Hepatocyte (in vitro differentiated cells): ENCODE measurements at regions not wholly inside any gene's neighbourhood (a gene's known extent, or its start where the extent isn't known, plus 50 kb on each side); places are given as distances from the start of the nearest gene placed in this dataset.

Source experiments
- DNase-seq: peaks from one replicate; pipeline ENCODE4 v3.0.0-alpha.2; 2016; ENCODE audit warnings: low spot score
- H2AFZ ChIP-seq: fragments of 200-600 bp; sonication (generic); 2 replicates; pipeline ENCODE4 v1.6.0; 2016; ENCODE audit warnings: antibody characterized with exemption, mild to moderate bottlenecking
- H3K27ac ChIP-seq: fragments of 200-600 bp; sonication (generic); 2 replicates; pipeline ENCODE4 v1.5.1; 2016; ENCODE audit warnings: mild to moderate bottlenecking
- H3K27me3 ChIP-seq: fragments of 200-600 bp; sonication (generic); 2 replicates; pipeline ENCODE4 v1.6.1; 2016
- H3K36me3 ChIP-seq: fragments of 200-600 bp; sonication (generic); replicated peaks from 2 replicates; pipeline ENCODE4 v1.5.1; 2016; ENCODE audit warnings: low read depth; ENCODE audit not compliant: insufficient read depth
- H3K4me1 ChIP-seq: fragments of 200-600 bp; sonication (generic); 2 replicates; pipeline ENCODE4 v1.5.1; 2016; ENCODE audit warnings: mild to moderate bottlenecking, moderate library complexity; ENCODE audit not compliant: insufficient read depth
- H3K4me2 ChIP-seq: fragments of 200-600 bp; sonication (generic); 2 replicates; pipeline ENCODE4 v1.6.0; 2016
- H3K4me3 ChIP-seq: fragments of 200-600 bp; sonication (generic); 2 replicates; pipeline ENCODE4 v1.5.1; 2016; ENCODE audit warnings: mild to moderate bottlenecking
- H3K79me2 ChIP-seq: fragments of 200-600 bp; sonication (generic); 2 replicates; pipeline ENCODE4 v1.6.0; 2017; ENCODE audit warnings: mild to moderate bottlenecking
- H3K9me2 ChIP-seq: fragments of 200-600 bp; sonication (generic); replicated peaks from 2 replicates; pipeline ENCODE4 v1.6.0; 2017; ENCODE audit warnings: mild to moderate bottlenecking; ENCODE audit not compliant: insufficient read depth
- H3K9me3 ChIP-seq: fragments of 200-600 bp; sonication (generic); 2 replicates; pipeline ENCODE4 v1.5.1; 2016; ENCODE audit warnings: low read depth, mild to moderate bottlenecking
- H4K20me1 ChIP-seq: fragments of 200-600 bp; sonication (generic); 2 replicates; pipeline ENCODE4 v1.6.0; 2016; ENCODE audit warnings: mild to moderate bottlenecking; ENCODE audit not compliant: insufficient read depth, poor library complexity, severe bottlenecking
- EZH2 ChIP-seq: fragments of 200-600 bp; sonication (generic); IDR thresholded peaks from 2 replicates; pipeline ENCODE4 v1.6.1; 2016; ENCODE audit warnings: antibody characterized with exemption, mild to moderate bottlenecking, borderline replicate concordance
- EZH2phosphoT487 ChIP-seq: fragments of 200-600 bp; sonication (generic); IDR thresholded peaks from one replicate; pipeline ENCODE4 v1.6.1; 2018; ENCODE audit warnings: antibody characterized with exemption, mild to moderate bottlenecking, low read depth, moderate library complexity; ENCODE audit not compliant: unreplicated experiment, severe bottlenecking
- WGBS: methylation state at CpG from one replicate; pipeline ENCODE4 v1.1.6; 2016; ENCODE audit warnings: low lambda C conversion rate; ENCODE audit errors: missing lambda C conversion rate; 5-methylcytosine and 5-hydroxymethylcytosine counted together
- TF ChIP-seq, protein P1 (sequence below): fragments of 200-600 bp; sonication (generic); IDR thresholded peaks from 2 replicates; pipeline ENCODE4 v1.5.1; 2016; ENCODE audit warnings: antibody characterized with exemption, mild to moderate bottlenecking; ENCODE audit not compliant: poor library complexity

DNA sequence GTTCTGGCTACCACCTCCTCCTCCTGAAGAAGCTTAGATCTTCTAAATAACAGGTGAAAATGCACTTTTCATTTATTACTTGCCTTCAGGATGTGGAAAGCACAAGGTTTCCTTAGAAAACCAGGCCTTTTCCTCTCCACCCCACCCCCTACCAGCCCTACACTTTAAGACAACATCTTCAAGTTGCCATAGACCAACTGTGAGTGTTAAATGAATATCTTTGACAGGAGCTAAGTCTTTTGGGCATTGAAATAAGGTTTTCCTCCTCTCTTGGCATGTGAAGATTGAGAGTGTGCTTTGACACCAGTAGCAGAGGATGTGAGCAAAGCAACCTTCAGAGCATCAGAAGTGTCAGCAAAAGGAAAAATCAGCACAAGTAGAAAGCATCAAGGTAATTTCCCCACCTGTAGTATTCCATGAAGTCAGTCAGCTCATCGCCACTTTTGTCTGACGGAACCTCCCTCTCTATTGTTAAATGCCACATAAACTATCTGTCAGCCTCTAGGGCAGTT, 532.3 kb upstream of the MMS22L start:
- no peak for TF ChIP-seq EZH2
- no peak for TF ChIP-seq EZH2phosphoT487
- TF ChIP-seq, protein P1, sequence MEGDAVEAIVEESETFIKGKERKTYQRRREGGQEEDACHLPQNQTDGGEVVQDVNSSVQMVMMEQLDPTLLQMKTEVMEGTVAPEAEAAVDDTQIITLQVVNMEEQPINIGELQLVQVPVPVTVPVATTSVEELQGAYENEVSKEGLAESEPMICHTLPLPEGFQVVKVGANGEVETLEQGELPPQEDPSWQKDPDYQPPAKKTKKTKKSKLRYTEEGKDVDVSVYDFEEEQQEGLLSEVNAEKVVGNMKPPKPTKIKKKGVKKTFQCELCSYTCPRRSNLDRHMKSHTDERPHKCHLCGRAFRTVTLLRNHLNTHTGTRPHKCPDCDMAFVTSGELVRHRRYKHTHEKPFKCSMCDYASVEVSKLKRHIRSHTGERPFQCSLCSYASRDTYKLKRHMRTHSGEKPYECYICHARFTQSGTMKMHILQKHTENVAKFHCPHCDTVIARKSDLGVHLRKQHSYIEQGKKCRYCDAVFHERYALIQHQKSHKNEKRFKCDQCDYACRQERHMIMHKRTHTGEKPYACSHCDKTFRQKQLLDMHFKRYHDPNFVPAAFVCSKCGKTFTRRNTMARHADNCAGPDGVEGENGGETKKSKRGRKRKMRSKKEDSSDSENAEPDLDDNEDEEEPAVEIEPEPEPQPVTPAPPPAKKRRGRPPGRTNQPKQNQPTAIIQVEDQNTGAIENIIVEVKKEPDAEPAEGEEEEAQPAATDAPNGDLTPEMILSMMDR: no peak

DNA sequence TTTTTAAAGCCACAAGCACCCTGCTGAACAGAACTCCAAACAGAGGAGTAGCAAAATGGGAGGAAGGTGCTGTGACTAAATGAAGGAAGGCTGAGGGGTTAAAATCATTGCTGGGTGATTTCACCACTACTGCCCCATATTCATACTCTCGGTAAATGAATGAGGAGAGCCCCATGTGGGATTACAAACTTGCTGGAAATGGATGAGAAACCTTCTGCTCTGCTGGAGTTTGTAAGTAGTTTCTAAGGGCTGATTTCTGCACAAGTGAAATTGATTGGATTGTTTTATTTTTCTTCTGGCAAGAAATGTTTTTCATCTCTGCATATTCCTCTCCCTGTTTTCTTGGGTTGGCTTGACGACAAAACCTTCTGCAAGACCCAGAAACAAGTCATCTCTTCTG, 533.5 kb upstream of the MMS22L start:
- no peak for TF ChIP-seq EZH2phosphoT487
- TF ChIP-seq EZH2: no peak
- TF ChIP-seq, protein P1: no peak
- no peak overlapping the region for H3K4me3 ChIP-seq
- 80% methylated on average over 2 of the region's 2 CpGs for WGBS

More for the DNA sequence above, 532.3 kb upstream of the MMS22L start:
- no peak overlapping the region for H3K4me3 ChIP-seq
- H3K27ac ChIP-seq: no peak overlapping the region
- H3K79me2 ChIP-seq: no peaks in the 10 kb centered on the region
- H3K4me1 ChIP-seq: no peaks in the 10 kb centered on the region
- 89% methylated on average over 2 of the region's 2 CpGs for WGBS
- H2AFZ ChIP-seq: no peak overlapping the region
- no peak for DNase-seq
- no peak overlapping the region for H3K4me2 ChIP-seq
- no peaks in the 10 kb centered on the region for H4K20me1 ChIP-seq
- no peaks in the 10 kb centered on the region for H3K36me3 ChIP-seq
- no peaks in the 10 kb centered on the region for H3K27me3 ChIP-seq
- no peaks in the 10 kb centered on the region for H3K9me2 ChIP-seq
- H3K9me3 ChIP-seq: no peaks in the 10 kb centered on the region

DNA sequence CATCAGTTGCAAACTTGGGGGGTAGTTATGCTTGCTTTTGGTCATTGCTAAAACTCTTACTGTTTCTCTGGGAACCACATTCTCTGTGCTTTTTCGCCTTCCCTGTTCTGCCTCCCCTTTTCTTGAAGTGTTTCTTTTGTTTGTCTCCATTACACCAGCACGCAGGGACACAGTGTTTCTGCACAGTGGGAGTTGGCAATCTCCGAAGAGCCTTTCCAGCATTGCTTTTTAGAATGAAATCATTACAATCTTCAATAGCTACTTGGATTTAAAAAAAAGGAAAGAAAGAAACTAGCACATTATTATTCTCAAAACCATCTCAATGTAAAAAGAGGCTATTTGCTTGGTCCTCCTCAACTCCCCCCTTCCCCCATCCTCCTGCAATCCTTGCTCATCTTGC, 536.7 kb upstream of the MMS22L start:
- Histone ChIP-seq H4K20me1 (no peaks in the 10 kb centered on the region), H3K79me2 (no peaks in the 10 kb centered on the region), H3K27ac (no peak overlapping the region), H3K4me2 (no peak overlapping the region), H2AFZ (no peak overlapping the region), H3K27me3 (no peaks in the 10 kb centered on the region), H3K4me1 (no peaks in the 10 kb centered on the region), H3K9me3 (no peaks in the 10 kb centered on the region), H3K9me2 (no peaks in the 10 kb centered on the region), H3K4me3 (no peak overlapping the region), H3K36me3 (no peaks in the 10 kb centered on the region)
- TF ChIP-seq, protein P1: no peak
- TF ChIP-seq EZH2: no peak
- no peak for TF ChIP-seq EZH2phosphoT487
- no peak for DNase-seq
- WGBS: 66% methylated on average over 3 of the region's 3 CpGs

More for the DNA sequence above, 533.5 kb upstream of the MMS22L start:
- Histone ChIP-seq H3K9me2 (no peaks in the 10 kb centered on the region), H3K4me1 (no peaks in the 10 kb centered on the region), H3K27me3 (no peaks in the 10 kb centered on the region), H3K79me2 (no peaks in the 10 kb centered on the region), H3K4me2 (no peak overlapping the region), H2AFZ (no peak overlapping the region), H3K9me3 (no peaks in the 10 kb centered on the region), H4K20me1 (no peaks in the 10 kb centered on the region), H3K27ac (no peak overlapping the region), H3K36me3 (no peaks in the 10 kb centered on the region)
- DNase-seq: no peak

DNA sequence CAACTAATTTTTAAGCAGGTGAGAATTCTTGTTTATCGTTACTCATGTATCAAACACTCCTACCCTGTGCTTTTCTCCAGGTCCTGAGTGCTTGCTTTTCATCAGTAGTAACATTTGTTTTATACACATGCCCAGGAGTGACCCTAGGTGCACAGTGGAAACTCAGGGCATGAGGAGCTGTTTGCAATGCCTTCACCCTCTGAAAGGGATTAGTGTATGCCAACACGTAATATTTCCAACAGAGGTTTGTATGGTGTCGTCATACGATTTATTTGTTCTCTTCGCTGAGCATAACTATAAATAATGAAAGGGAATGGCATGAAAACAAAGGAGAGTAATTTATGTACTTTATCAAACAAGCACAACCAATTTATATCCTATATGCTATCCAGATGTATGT, 537.4 kb upstream of the MMS22L start:
- WGBS: 90% methylated on average over 5 of the region's 5 CpGs
- Histone ChIP-seq H3K9me2 (no peaks in the 10 kb centered on the region), H4K20me1 (no peaks in the 10 kb centered on the region), H3K4me3 (no peak overlapping the region), H3K4me1 (no peaks in the 10 kb centered on the region), H2AFZ (no peak overlapping the region), H3K4me2 (no peak overlapping the region), H3K36me3 (no peaks in the 10 kb centered on the region), H3K79me2 (no peaks in the 10 kb centered on the region), H3K27ac (no peak overlapping the region), H3K27me3 (no peaks in the 10 kb centered on the region), H3K9me3 (no peaks in the 10 kb centered on the region)
- no peak for DNase-seq
- TF ChIP-seq, protein P1: no peak
- TF ChIP-seq EZH2 (no peak), EZH2phosphoT487 (no peak)
